Breast epithelium (tissue), 4 donors: ENCODE measurements at regions not wholly inside any gene's neighbourhood (a gene's known extent, or its start where the extent isn't known, plus 50 kb on each side); places are given as distances from the start of the nearest gene placed in this dataset.
"Not testable (repeated sequence)": the region's sequence is repeated elsewhere in the genome, so short reads cannot be mapped to it uniquely, and the experiment has no call there.

Experiments used
- DNase-seq, 2 donors: peaks; one replicate each; pipeline ENCODE4 v3.0.0-alpha.2; 2019; ENCODE audit warnings: low spot score in 2 of 2
- H3K27ac ChIP-seq, 2 donors: fragments of 200-600 bp; sonication (generic) in 1 of 2; one replicate each; pipeline ENCODE4 v1.5.1; 2016 to 2019; ENCODE audit warnings: mild to moderate bottlenecking in 1 of 2
- H3K27me3 ChIP-seq, 2 donors: fragments of 200-600 bp; sonication (generic) in 1 of 2; one replicate each; pipeline versions ENCODE4 v1.5.1 to v1.6.0; 2017 to 2019; ENCODE audit warnings: control low read depth in 1 of 2, mild to moderate bottlenecking in 1 of 2
- H3K36me3 ChIP-seq: fragments of 200-600 bp; one replicate; pipeline ENCODE4 v1.5.1; 2019
- H3K4me1 ChIP-seq, 2 donors: fragments of 200-600 bp; sonication (generic); one replicate each; pipeline ENCODE4 v1.5.1; 2016 to 2019; ENCODE audit warnings: control low read depth in 1 of 2
- H3K4me3 ChIP-seq, 3 donors: fragments of 200-600 bp; sonication (generic); 1 replicate in 2 of 3; 2 replicates in 1 of 3; pipeline ENCODE4 v1.5.1; 2016 to 2019; ENCODE audit warnings: mild to moderate bottlenecking in 3 of 3, moderate library complexity in 2 of 3
- H3K9me3 ChIP-seq, 2 donors: fragments of 200-600 bp; sonication (generic) in 1 of 2; one replicate each; pipeline ENCODE4 v1.5.1; 2016 to 2019; ENCODE audit warnings: control low read depth in 1 of 2
- CTCF ChIP-seq, 3 donors: fragments of 450-650 bp; IDR thresholded peaks; one replicate each; pipeline ENCODE4 v1.5.1; 2016 to 2017; ENCODE audit warnings: antibody characterized with exemption in 3 of 3, mild to moderate bottlenecking in 3 of 3, moderate library complexity in 3 of 3
- POLR2A ChIP-seq: fragments of 450-650 bp; IDR thresholded peaks from one replicate; pipeline ENCODE4 v1.6.1; 2016; ENCODE audit warnings: antibody characterized with exemption, mild to moderate bottlenecking, moderate library complexity
- POLR2AphosphoS5 ChIP-seq, 3 donors: sonication (generic); formaldehyde crosslinking; IDR thresholded peaks; one replicate each; pipeline ENCODE4 v1.6.1; 2017; ENCODE audit warnings: antibody characterized with exemption in 3 of 3
- intact Hi-C: fragments of 100-400 bp; cut with DNase I; formaldehyde crosslinking; loops from one replicate; pipeline ENCODE4 v1.15.1; 2023; ENCODE audit warnings: low total_unique reads

- DNase-seq = no peak
- Histone ChIP-seq H3K9me3 (no peaks in the 10 kb centered on the region), H3K27ac (no peak overlapping the region), H3K4me3 (no peak overlapping the region), H3K27me3 (peaks cover 0 to 10% of the 10 kb centered on the region in 2 donors), H3K36me3 (no peaks in the 10 kb centered on the region), H3K4me1 (no peaks in the 10 kb centered on the region)
- intact Hi-C loops = no loop called here
- TF ChIP-seq POLR2A (no peak), CTCF (IDR thresholded peaks at IDR 0.05) (no peak), POLR2AphosphoS5 (IDR thresholded peaks at IDR 0.05) (no peak)
These were observed 344.5 kb upstream of the SFSWAP start for GRCh38 chr12:131366261-131366871.

- intact Hi-C loops, H3K36me3 ChIP-seq, H3K4me1 ChIP-seq, H3K27ac ChIP-seq, H3K27me3 ChIP-seq, H3K4me3 ChIP-seq, DNase-seq, H3K9me3 ChIP-seq: not testable (repeated sequence)
These were observed 343.6 kb upstream of the SFSWAP start for GRCh38 chr12:131367067-131367982.

DNA sequence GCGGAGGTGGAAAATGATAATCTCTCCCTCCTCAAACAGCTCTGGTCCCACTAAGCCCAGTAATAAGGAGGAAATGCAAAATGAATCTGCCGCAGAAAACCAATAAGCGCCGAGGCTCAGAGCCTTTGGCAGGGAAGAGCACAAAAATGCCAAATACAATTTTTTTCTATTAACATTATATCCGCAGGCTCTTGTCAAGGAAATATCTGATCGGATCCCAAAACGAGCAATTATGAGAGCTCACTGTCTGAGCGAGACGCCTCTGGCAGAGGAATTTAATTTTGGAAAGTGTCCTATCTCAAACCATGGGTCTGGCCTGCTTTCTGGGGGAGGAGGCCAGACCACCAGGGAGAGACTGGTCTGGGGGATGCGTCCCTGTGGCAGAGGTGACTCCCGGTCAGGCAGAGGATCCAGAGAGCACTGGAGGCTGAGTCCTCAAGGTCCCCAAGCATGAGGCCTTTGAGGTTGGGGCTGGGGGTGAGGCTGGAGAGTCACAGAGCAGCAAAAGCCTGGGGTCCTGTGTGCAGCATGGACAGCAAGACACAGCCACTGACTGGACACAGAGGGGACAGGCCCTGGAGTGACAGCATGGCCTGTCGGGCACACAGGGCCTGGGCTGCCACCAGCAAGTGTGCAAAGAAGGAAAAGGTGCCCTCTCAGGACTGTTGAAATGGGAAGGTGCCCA, 342.8 kb upstream of the SFSWAP start:
- Histone ChIP-seq H3K36me3 (no peaks in the 10 kb centered on the region), H3K4me3 (no peak overlapping the region), H3K27me3 (peaks cover 0 to 10% of the 10 kb centered on the region in 2 donors), H3K4me1 (no peaks in the 10 kb centered on the region), H3K9me3 (no peaks in the 10 kb centered on the region), H3K27ac (no peak overlapping the region)
- intact Hi-C loops = no loop called here
- DNase-seq = no peak
- no peak for TF ChIP-seq POLR2A
- TF ChIP-seq CTCF (IDR thresholded peaks at IDR 0.05) = no peak
- TF ChIP-seq POLR2AphosphoS5 (IDR thresholded peaks at IDR 0.05) = no peak

DNA sequence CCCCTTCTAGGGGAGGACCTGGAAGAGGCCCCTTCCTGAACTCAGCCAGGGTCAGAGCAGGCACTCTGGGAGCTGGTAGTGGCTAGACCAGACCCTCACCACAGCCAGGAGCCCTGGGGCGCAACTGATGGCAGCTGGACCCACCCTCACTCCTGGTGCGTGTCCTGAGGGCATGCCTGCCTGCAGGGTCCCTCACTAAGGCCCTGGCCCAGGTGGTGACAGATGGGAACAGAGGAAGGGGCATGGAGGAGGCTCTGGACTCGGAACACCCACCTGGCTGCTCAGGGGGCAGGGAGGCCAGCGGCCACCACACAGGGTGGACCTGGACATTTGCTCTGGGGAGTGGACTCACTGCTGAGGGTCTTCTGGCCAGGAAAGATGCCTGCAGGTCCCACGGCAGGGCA, 342.2 kb upstream of the SFSWAP start:
- intact Hi-C loops = no loop called here
- no peak for TF ChIP-seq POLR2A
- no peak for TF ChIP-seq CTCF (IDR thresholded peaks at IDR 0.05)
- TF ChIP-seq POLR2AphosphoS5 (IDR thresholded peaks at IDR 0.05) = no peak
- no peak for DNase-seq
- no peak overlapping the region for H3K27ac ChIP-seq
- H3K27me3 ChIP-seq = peaks cover 0 to 10% of the 10 kb centered on the region in 2 donors
- H3K36me3 ChIP-seq = no peaks in the 10 kb centered on the region
- H3K4me3 ChIP-seq = no peak overlapping the region
- H3K9me3 ChIP-seq = no peaks in the 10 kb centered on the region
- H3K4me1 ChIP-seq = no peaks in the 10 kb centered on the region

DNA sequence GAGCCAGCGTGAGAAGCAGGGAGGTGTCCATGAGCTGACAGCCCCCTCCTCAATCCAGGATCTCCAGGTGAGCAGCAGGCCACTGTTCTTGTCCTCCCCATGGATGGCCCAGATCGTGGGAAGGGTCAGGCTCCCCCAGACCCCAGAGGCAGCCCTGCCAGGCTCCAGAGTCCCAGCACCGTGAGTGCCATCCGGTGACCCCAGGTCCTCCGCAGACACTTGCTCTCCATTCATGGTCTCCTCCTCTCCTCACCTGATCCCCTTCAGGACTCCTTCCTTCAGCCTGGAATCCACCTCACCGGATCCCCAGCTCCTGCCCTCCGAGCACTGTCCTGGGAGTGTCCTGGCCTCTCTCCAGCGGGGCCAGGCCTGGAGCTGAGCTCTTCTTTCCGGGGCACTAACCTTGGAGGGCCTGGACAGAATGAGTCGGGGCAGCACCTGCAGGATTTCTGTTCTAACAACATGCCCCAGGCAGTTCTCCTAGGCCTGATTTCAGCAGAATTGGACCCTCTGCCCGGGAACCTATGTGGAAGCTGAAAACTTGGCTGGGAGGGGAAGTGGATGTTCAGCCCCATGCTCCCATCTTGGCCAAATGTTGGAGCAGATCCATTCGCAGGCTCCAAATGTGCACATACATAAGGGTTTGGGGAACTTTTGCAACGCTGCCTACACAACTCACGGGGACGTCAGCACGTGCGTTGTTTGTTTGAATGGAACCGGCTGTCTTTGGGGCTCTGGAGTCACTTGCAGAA, 341.6 kb upstream of the SFSWAP start:
- H3K4me3 ChIP-seq = no peak overlapping the region
- peaks cover 0 to 10% of the 10 kb centered on the region in 2 donors for H3K27me3 ChIP-seq
- H3K4me1 ChIP-seq = no peaks in the 10 kb centered on the region
- no peaks in the 10 kb centered on the region for H3K36me3 ChIP-seq
- no peak for DNase-seq
- intact Hi-C loops = no loop called here
- H3K27ac ChIP-seq = no peak overlapping the region
- no peaks in the 10 kb centered on the region for H3K9me3 ChIP-seq
- TF ChIP-seq CTCF (IDR thresholded peaks at IDR 0.05) (no peak), POLR2A (no peak), POLR2AphosphoS5 (IDR thresholded peaks at IDR 0.05) (no peak)
